CD4-positive, alpha-beta T cell (primary cell): ENCODE measurements at regions not wholly inside any gene's neighbourhood (a gene's known extent, or its start where the extent isn't known, plus 50 kb on each side); places are given as distances from the start of the nearest gene placed in this dataset.
"Not testable (repeated sequence)": the region's sequence is repeated elsewhere in the genome, so short reads cannot be mapped to it uniquely, and the experiment has no call there.

Experiments
- ATAC-seq: fragments of 200-7000 bp; cut with Tn5 transposase; one replicate; pipeline ENCODE4 v1.10.0; 2022; ENCODE audit warnings: mild to moderate bottlenecking; ENCODE audit not compliant: poor library complexity
- CTCF ChIA-PET: fragments of 350-600 bp; sonication (Branson Sonifier 250); formaldehyde crosslinking; loops from one replicate; lab custom pipeline; 2021; ENCODE audit warnings: antibody characterized with exemption, inconsistent platforms; lab: Charles Lee
- POLR2A ChIA-PET: fragments of 350-600 bp; sonication (Branson Sonifier 250); formaldehyde crosslinking; loops from one replicate; lab custom pipeline; 2021; ENCODE audit warnings: antibody characterized with exemption, inconsistent platforms; lab: Charles Lee
- DNase-seq, 14 experiments: peaks; one replicate each; pipeline ENCODE4 v3.0.0-alpha.2; 2013 to 2020; ENCODE audit warnings: mixed read lengths in 2 of 14
- H3K27ac ChIP-seq, 2 donors: one replicate each; pipeline versions ENCODE4 v1.5.1 to v1.7.0; 2013; ENCODE audit warnings: low read length in 2 of 2, low read depth in 1 of 2, mild to moderate bottlenecking in 1 of 2
- H3K27me3 ChIP-seq, 2 experiments: 1 replicate in 1 of 2; 2 replicates in 1 of 2; pipeline versions ENCODE4 v1.6.1 to v1.7.0; 2013; ENCODE audit warnings: low read length in 2 of 2, control low read depth in 1 of 2, mild to moderate bottlenecking in 1 of 2, moderate library complexity in 1 of 2; ENCODE audit not compliant: insufficient read depth in 2 of 2, control insufficient read depth in 1 of 2
- H3K36me3 ChIP-seq: one replicate; pipeline ENCODE4 v1.6.1; 2013; ENCODE audit warnings: low read length, control low read depth; ENCODE audit not compliant: insufficient read depth
- H3K4me1 ChIP-seq: one replicate; pipeline ENCODE4 v1.6.1; 2013; ENCODE audit warnings: low read length, control low read depth; ENCODE audit not compliant: insufficient read depth
- H3K4me3 ChIP-seq: one replicate; pipeline ENCODE4 v1.5.1; 2013; ENCODE audit warnings: mild to moderate bottlenecking, low read length, moderate library complexity
- H3K9me3 ChIP-seq, 2 experiments: 1 replicate in 1 of 2; 2 replicates in 1 of 2; pipeline versions ENCODE4 v1.6.1 to v1.7.0; 2013; ENCODE audit warnings: low read length in 2 of 2, mild to moderate bottlenecking in 2 of 2, control low read depth in 1 of 2, moderate library complexity in 1 of 2; ENCODE audit not compliant: control insufficient read depth in 1 of 2, insufficient read depth in 1 of 2
- H3K27ac Mint-ChIP-seq: one replicate; pipeline ENCODE4 v1.8.0; 2020; ENCODE audit warnings: mixed read lengths
- H3K27me3 Mint-ChIP-seq: one replicate; pipeline ENCODE4 v1.8.0; 2021; ENCODE audit warnings: mixed read lengths
- H3K36me3 Mint-ChIP-seq: one replicate; pipeline ENCODE4 v1.8.0; 2021; ENCODE audit warnings: low read depth, mixed read lengths
- H3K4me1 Mint-ChIP-seq: one replicate; pipeline ENCODE4 v1.8.0; 2021; ENCODE audit warnings: low read depth, mixed read lengths
- H3K4me3 Mint-ChIP-seq: one replicate; pipeline ENCODE4 v1.8.0; 2020; ENCODE audit warnings: mild to moderate bottlenecking, mixed read lengths
- H3K9me3 Mint-ChIP-seq: one replicate; pipeline ENCODE4 v1.8.0; 2020; ENCODE audit warnings: mixed read lengths
- CTCF ChIP-seq: fragments of 200-600 bp; IDR thresholded peaks from one replicate; pipeline ENCODE4 v1.8.0; 2022; ENCODE audit warnings: antibody characterized with exemption, mild to moderate bottlenecking
- intact Hi-C, 2 experiments: fragments of 100-400 bp; cut with DNase I in 1 of 2; cut with micrococcal nuclease in 1 of 2; formaldehyde crosslinking; loops; one replicate each; pipeline versions ENCODE4 v1.15.1 to v1.9.0; 2023 to 2025; cut with DNase I, micrococcal nuclease

- no peak overlapping the region for H3K27ac Mint-ChIP-seq
- Histone ChIP-seq H3K4me1 (no peaks in the 10 kb centered on the region), H3K36me3 (no peaks in the 10 kb centered on the region), H3K9me3 (no peaks in the 10 kb centered on the region), H3K27ac (no peak overlapping the region), H3K4me3 (no peak overlapping the region), H3K27me3 (no peaks in the 10 kb centered on the region)
- H3K27me3 Mint-ChIP-seq, result no peaks in the 10 kb centered on the region
- DNase-seq (no peak), ATAC-seq (no peak)
- no peaks in the 10 kb centered on the region for H3K4me1 Mint-ChIP-seq
- no peaks in the 10 kb centered on the region for H3K36me3 Mint-ChIP-seq
- H3K9me3 Mint-ChIP-seq, result no peaks in the 10 kb centered on the region
- intact Hi-C loops, result no loop called here
- H3K4me3 Mint-ChIP-seq, result no peak overlapping the region
- no peak for TF ChIP-seq CTCF
- ChIA-PET CTCF (interaction anchor here (0.9 kb wide), 1 partner anchor 97 kb away, joined by 3 read pairs; the partner anchor contains the start of gene EMB), POLR2A (no interaction called here)
These were observed 97.4 kb downstream of the EMB start for GRCh38 chr5:50343715-50344114.

- Histone ChIP-seq H3K27ac (no peak overlapping the region), H3K4me3 (no peak overlapping the region), H3K4me1 (no peaks in the 10 kb centered on the region), H3K9me3 (no peaks in the 10 kb centered on the region), H3K36me3 (no peaks in the 10 kb centered on the region), H3K27me3 (no peaks in the 10 kb centered on the region)
- H3K27me3 Mint-ChIP-seq, result no peaks in the 10 kb centered on the region
- H3K27ac Mint-ChIP-seq, result no peak overlapping the region
- no peaks in the 10 kb centered on the region for H3K9me3 Mint-ChIP-seq
- H3K4me1 Mint-ChIP-seq, result no peaks in the 10 kb centered on the region
- CTCF ChIA-PET, result no interaction called here
- TF ChIP-seq CTCF, result no peak
- POLR2A ChIA-PET, result no interaction called here
- H3K4me3 Mint-ChIP-seq, result no peak overlapping the region
- intact Hi-C loops, result no loop called here
- DNase-seq, result no peak
- no peaks in the 10 kb centered on the region for H3K36me3 Mint-ChIP-seq
- ATAC-seq, result no peak
These were observed 100.3 kb downstream of the EMB start for GRCh38 chr5:50340757-50341156.

DNA sequence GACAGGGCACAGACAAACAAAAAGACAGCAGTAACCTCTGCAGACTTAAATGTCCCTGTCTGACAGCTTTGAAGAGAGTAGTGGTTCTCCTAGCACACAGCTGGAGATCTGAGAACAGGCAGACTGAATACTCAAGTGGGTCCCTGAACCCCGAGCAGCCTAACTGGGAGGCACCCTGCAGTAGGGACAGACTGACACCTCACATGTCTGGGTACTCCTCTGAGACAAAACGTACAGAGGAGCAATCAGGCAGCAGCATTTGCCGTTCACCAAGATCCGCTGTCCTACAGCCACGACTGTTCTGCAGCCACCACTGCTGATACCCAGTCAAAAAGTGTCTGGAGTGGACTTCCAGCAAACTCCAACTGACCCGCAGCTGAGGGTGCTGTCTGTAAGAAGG is 110.5 kb downstream of the EMB start:
- H3K27me3 ChIP-seq, CTCF ChIA-PET, H3K9me3 Mint-ChIP-seq, ATAC-seq, POLR2A ChIA-PET, H3K4me1 ChIP-seq, intact Hi-C loops, H3K4me3 ChIP-seq, H3K9me3 ChIP-seq, H3K36me3 ChIP-seq, H3K27ac Mint-ChIP-seq, H3K4me3 Mint-ChIP-seq, H3K27ac ChIP-seq, H3K27me3 Mint-ChIP-seq: not testable (repeated sequence)
- Mint-ChIP-seq H3K4me1 (peaks cover 12% of the 10 kb centered on the region), H3K36me3 (peaks cover 13% of the 10 kb centered on the region)
- DNase-seq, result peak in 1 of 14 experiments; percentile 0

DNA sequence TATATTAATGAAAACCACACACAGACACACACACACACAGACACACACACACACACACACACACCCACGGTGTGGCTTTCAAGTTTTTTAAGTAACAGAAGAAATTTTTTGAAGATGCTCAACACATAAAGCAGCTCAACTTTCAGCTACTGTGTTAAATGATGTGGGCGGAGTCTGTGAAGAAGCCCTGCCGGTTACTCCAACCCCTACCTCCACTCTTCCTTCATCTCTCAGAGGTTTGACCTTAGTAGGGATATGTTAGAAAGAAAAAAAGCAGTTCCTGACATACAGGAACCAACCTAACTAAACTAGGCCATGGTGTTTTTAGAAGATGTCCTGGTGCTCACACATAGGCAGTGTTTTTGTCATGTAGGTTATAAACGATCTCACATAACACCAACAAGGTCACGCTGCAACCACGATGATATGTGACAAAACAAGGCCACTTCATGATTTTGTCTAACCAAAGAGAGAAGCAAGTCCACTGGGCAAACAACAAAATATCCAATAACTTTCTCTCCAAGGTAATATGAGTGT is 112.8 kb downstream of the EMB start:
- intact Hi-C loops, result no loop called here
- no peaks in the 10 kb centered on the region for H3K36me3 ChIP-seq
- H3K9me3 ChIP-seq, result no peaks in the 10 kb centered on the region
- ChIA-PET CTCF (no interaction called here), POLR2A (interaction anchor here (0.6 kb wide), 1 partner anchor 41 kb away, joined by 3 read pairs; no protein-coding TSS in a partner anchor)
- Mint-ChIP-seq H3K9me3 (peaks cover 2% of the 10 kb centered on the region), H3K4me1 (peaks cover 12% of the 10 kb centered on the region), H3K36me3 (peaks cover 13% of the 10 kb centered on the region), H3K27me3 (no peaks in the 10 kb centered on the region), H3K4me3 (no peak overlapping the region), H3K27ac (peak overlapping the region; percentile 3)
- ATAC-seq (no peak), DNase-seq (peak in 4 of 14 experiments; percentile 5 to 40 (median 15))
- H3K27me3 ChIP-seq, result no peaks in the 10 kb centered on the region
- no peak for TF ChIP-seq CTCF
- H3K4me1 ChIP-seq, result peaks cover 4% of the 10 kb centered on the region
- no peak overlapping the region for H3K4me3 ChIP-seq
- H3K27ac ChIP-seq, result no peak overlapping the region
